IPS DF 19.7 (cell line): ENCODE measurements at regions not wholly inside any gene's neighbourhood (a gene's known extent, or its start where the extent isn't known, plus 50 kb on each side); places are given as distances from the start of the nearest gene placed in this dataset.
A peak's percentile ranks its signal among the peaks of the same experiment; 100 is the strongest.

Experiments used
- DNase-seq: peaks from one replicate; pipeline ENCODE4 v3.0.0-alpha.2; 2013; ENCODE audit warnings: low read depth, low spot score

GRCh38 chr3:13210221-13210975 is 137.2 kb upstream of the IQSEC1 start:
- no peak for DNase-seq

GRCh38 chr3:13209634-13209997 is 136.4 kb upstream of the IQSEC1 start:
- DNase-seq: no peak

GRCh38 chr3:13208706-13209633 is 135.7 kb upstream of the IQSEC1 start:
- DNase-seq: no peak

GRCh38 chr3:13207975-13208705 is 134.9 kb upstream of the IQSEC1 start:
- no peak for DNase-seq

- no peak for DNase-seq
Measured at GRCh38 chr3:13207578-13207922, 134.3 kb upstream of the IQSEC1 start.

- DNase-seq: no peak
Measured at GRCh38 chr3:13206799-13207577, 133.8 kb upstream of the IQSEC1 start.

- DNase-seq: no peak
Measured at GRCh38 chr3:13205567-13206143, 132.4 kb upstream of the IQSEC1 start.

GRCh38 chr3:13204177-13204581 is 130.9 kb upstream of the IQSEC1 start:
- DNase-seq: no peak

- no peak for DNase-seq
Measured at GRCh38 chr3:13203398-13204176, 130.4 kb upstream of the IQSEC1 start.

- DNase-seq: no peak
Measured at GRCh38 chr3:13202744-13203397, 129.6 kb upstream of the IQSEC1 start.

GRCh38 chr3:13201851-13202250 is 128.6 kb upstream of the IQSEC1 start:
- DNase-seq: no peak

- DNase-seq: peak; percentile 35
Measured at GRCh38 chr3:13200946-13201345, 127.7 kb upstream of the IQSEC1 start.

GRCh38 chr3:13200465-13200864 is 127.2 kb upstream of the IQSEC1 start:
- no peak for DNase-seq

GRCh38 chr3:13199899-13200451 is 126.7 kb upstream of the IQSEC1 start:
- no peak for DNase-seq

- DNase-seq: no peak
Measured at GRCh38 chr3:13199006-13199776, 126.0 kb upstream of the IQSEC1 start.

GRCh38 chr3:13198264-13198879 is 125.1 kb upstream of the IQSEC1 start:
- DNase-seq: no peak

- DNase-seq: no peak
Measured at GRCh38 chr3:13197795-13198194, 124.6 kb upstream of the IQSEC1 start.

- no peak for DNase-seq
Measured at GRCh38 chr3:13197281-13197680, 124.1 kb upstream of the IQSEC1 start.
